Cerebellar cortex (tissue), 1 donor: ENCODE measurements at regions not wholly inside any gene's neighbourhood (a gene's known extent, or its start where the extent isn't known, plus 50 kb on each side); places are given as distances from the start of the nearest gene placed in this dataset.

Experiments
- DNase-seq: peaks from one replicate; pipeline ENCODE4 v3.0.0-alpha.2; 2015; ENCODE audit warnings: low spot score

- no peak for DNase-seq
Measured at GRCh38 chr5:103498800-103499551, 63.6 kb downstream of the NUDT12 start.

GRCh38 chr5:103498211-103498610, 64.4 kb downstream of the NUDT12 start:
- DNase-seq: no peak

GRCh38 chr5:103497781-103498180, 64.8 kb downstream of the NUDT12 start:
- no peak for DNase-seq

GRCh38 chr5:103490030-103490739, 72.4 kb downstream of the NUDT12 start:
- DNase-seq: no peak

- DNase-seq: no peak
Measured at GRCh38 chr5:103489307-103489706, 73.3 kb downstream of the NUDT12 start.

GRCh38 chr5:103487822-103488493, 74.6 kb downstream of the NUDT12 start:
- DNase-seq: no peak

- DNase-seq: no peak
Measured at GRCh38 chr5:103487218-103487617, 75.4 kb downstream of the NUDT12 start.

- no peak for DNase-seq
Measured at GRCh38 chr5:103486739-103487138, 75.8 kb downstream of the NUDT12 start.

- DNase-seq: no peak
Measured at GRCh38 chr5:103480246-103480645, 82.3 kb downstream of the NUDT12 start.

GRCh38 chr5:103477678-103478077, 84.9 kb downstream of the NUDT12 start:
- DNase-seq: no peak

- DNase-seq: no peak
Measured at GRCh38 chr5:103476811-103477210, 85.8 kb downstream of the NUDT12 start.

GRCh38 chr5:103475629-103476240, 86.9 kb downstream of the NUDT12 start:
- DNase-seq: peak; percentile 42

GRCh38 chr5:103474677-103475076, 87.9 kb downstream of the NUDT12 start:
- DNase-seq: no peak

GRCh38 chr5:103473725-103474124, 88.9 kb downstream of the NUDT12 start:
- DNase-seq: no peak

- DNase-seq: no peak
Measured at GRCh38 chr5:103472830-103473229, 89.8 kb downstream of the NUDT12 start.

GRCh38 chr5:103472265-103472664, 90.3 kb downstream of the NUDT12 start:
- DNase-seq: no peak

- no peak for DNase-seq
Measured at GRCh38 chr5:103469288-103470040, 93.1 kb downstream of the NUDT12 start.

GRCh38 chr5:103467831-103468230, 94.8 kb downstream of the NUDT12 start:
- no peak for DNase-seq

GRCh38 chr5:103466495-103466894, 96.1 kb downstream of the NUDT12 start:
- DNase-seq: no peak

- DNase-seq: no peak
Measured at GRCh38 chr5:103465891-103466290, 96.7 kb downstream of the NUDT12 start.

- DNase-seq: no peak
Measured at GRCh38 chr5:103464835-103465484, 97.6 kb downstream of the NUDT12 start.
